ENCODE measurements at regions not wholly inside any gene's neighbourhood (a gene's known extent, or its start where the extent isn't known, plus 50 kb on each side); places are given as distances from the start of the nearest gene placed in this dataset.

DNA sequence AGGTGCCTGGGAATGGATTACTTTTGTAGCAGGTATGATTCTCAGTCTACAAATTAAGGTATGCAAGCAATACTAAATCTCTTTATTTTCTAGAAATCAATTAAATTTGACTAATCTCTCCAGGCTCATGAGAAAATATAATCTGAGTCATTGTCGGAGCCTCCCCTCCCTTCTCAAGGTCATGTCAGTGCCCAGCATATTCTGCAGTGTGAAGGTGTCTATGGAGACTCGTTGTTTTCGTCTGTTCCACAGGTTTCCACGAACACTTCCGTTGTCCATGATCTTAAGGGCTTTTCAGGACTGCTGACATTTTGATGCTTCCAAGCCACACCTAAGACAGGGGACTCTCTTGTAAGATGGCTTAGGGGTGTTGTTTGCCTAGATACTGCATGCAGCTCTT lies 56.6 kb upstream of the SCOC start:
- DNase-seq = no peak

DNA sequence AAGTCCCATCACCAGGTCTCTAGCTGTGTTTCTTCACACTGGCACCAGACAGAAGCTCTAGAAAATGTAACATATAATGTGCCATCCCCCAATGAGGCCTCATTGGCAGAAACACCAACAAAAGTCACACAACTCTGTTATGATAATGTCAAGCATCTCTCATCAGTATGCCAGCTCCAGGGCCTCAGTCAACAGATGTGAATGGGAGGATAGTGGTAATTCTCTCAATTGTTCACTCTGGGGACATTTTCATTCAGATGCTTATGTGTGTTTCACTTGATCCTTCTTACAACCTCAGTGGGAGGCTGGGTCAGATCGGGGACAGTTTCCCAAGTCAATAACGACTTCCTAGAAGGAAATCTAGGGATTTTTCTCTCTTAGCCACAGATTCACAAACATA lies 57.5 kb upstream of the SCOC start:
- DNase-seq = no peak

GRCh38 chr4:140315438-140315837 lies 58.0 kb upstream of the SCOC start:
- DNase-seq = no peak

DNA sequence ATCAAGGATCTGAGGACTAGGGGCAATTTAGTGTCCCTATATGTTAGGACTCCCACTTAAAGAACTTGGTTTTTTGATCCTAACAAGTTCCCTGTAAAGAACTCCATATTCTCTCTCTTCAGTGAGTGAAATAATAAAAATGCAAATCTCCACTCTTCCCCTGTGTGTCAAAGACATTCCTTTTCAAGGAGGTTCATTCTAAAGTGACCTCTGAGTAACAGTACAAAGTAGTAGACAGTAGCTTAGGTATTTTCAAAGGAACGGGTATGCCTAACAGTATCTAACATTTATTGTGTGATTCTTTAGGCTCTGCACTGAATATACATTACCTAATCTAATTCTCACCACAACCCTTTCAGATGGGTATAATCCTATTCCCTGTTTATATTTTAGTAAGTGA lies 58.4 kb upstream of the SCOC start:
- DNase-seq = no peak

- DNase-seq = no peak
Observed at GRCh38 chr4:140312100-140312499, 61.3 kb upstream of the SCOC start.

- no peak for DNase-seq
Observed at GRCh38 chr4:140311257-140311835, 62.1 kb upstream of the SCOC start.

GRCh38 chr4:140309124-140309870 lies 64.1 kb upstream of the SCOC start:
- no peak for DNase-seq

- DNase-seq = no peak
Observed at GRCh38 chr4:140308366-140309123, 64.9 kb upstream of the SCOC start.

DNA sequence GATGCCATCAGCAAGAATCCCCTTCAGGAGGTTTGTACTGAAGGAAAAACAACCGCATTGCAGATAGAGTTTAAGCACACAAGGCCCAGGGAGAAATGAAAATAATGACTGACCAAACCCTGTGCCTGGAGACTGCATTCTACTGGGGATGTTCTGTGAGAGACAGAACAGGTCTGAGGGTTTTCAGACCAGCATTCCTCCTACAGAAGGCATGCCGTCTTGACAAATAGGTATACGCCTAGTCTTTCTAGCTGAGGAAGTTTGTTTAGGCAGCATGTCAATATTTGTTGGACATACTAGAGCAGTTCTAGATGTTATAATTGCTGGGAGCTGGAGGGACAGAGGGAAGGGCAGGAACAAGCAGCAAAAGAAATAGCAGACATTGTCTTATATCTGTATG lies 68.4 kb upstream of the SCOC start:
- DNase-seq = no peak

- no peak for DNase-seq
Observed at GRCh38 chr4:140304346-140304745, 69.1 kb upstream of the SCOC start.

DNA sequence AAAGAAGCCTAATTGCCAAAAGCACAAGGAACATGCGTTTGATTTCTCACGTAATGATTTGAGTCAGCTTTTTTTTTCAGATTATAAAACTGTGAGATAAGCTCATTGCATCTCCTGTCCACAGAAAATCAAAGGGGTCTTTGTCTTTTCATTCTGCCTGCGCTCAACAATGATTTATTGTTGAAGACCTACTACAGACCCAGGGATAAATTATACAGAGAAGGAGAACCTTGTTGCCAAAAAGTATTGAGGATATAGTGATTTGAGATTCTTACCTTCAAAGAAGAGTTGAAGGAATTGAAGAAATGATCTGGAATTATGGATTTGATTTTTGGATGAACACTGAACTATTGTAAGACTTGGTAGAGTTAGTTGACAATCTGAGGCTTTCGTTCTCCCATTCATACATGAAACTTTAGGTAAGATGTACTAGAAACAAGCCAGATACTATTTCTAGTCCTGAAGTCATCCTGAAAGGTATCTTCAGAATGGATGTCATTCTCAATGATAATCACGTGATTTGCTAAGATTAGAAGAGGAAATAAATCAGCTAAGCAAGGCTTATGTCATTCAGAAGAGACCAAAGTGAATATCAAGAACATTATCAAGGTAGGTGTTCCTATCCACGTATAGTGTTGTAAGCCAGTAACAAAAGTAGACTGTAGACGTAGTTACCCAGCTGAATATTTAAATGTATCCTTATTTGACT lies 71.1 kb upstream of the SCOC start:
- no peak for DNase-seq

DNA sequence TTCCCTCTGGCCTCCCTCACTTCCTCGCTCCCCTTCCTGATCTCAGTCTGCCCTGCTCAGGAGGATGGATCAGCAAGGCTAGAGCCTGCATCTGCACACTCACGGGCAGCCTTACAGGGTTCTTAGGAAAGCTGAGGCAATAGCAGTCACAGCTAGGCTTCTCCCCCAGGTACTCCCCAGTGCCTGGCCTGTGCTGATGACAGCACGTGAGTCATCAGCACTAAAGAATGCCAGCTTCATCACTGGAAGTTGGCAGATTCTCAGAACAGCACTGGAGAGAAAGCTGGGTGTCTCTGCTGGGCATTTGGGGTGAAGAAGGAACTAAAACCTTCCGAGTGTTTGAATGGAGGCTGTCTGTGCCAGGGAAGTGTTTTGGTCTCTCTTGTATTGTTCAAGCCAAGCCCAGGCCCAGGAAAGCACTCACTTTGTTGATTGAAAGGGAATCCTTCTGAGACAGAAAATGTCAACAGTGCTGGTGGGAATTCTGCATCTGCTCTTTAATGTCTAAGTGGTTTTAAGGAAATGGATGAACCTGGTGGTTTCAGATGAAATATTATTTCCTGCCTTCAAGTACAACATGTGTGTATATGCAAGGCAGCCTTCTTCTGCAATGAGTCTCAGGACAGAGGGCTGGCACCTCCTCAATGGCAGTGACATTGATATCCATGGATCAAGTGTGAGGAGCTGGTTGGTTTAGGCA lies 73.0 kb upstream of the SCOC start:
- no peak for DNase-seq

DNA sequence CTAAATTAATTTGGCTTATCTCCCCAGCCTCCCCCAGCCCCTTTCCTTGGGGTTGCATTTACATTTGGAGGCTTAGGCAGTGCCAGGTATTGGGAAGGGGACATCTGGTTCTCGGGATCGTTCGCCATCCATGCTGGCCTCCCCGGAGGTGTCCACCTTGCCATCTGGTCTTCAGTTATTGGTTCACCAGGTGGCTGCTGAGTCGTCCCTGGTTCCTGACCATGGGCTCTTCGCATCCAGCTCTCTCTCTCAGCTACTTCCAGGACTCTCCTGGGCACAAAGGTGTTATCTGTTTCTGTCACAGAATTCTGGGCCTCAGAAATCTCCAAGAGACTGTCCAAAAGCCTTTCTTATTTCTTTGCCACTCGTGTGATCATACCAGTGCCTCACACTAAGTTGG lies 75.4 kb upstream of the SCOC start:
- DNase-seq = no peak

GRCh38 chr4:140297221-140297570 lies 76.2 kb upstream of the SCOC start:
- DNase-seq = no peak

DNA sequence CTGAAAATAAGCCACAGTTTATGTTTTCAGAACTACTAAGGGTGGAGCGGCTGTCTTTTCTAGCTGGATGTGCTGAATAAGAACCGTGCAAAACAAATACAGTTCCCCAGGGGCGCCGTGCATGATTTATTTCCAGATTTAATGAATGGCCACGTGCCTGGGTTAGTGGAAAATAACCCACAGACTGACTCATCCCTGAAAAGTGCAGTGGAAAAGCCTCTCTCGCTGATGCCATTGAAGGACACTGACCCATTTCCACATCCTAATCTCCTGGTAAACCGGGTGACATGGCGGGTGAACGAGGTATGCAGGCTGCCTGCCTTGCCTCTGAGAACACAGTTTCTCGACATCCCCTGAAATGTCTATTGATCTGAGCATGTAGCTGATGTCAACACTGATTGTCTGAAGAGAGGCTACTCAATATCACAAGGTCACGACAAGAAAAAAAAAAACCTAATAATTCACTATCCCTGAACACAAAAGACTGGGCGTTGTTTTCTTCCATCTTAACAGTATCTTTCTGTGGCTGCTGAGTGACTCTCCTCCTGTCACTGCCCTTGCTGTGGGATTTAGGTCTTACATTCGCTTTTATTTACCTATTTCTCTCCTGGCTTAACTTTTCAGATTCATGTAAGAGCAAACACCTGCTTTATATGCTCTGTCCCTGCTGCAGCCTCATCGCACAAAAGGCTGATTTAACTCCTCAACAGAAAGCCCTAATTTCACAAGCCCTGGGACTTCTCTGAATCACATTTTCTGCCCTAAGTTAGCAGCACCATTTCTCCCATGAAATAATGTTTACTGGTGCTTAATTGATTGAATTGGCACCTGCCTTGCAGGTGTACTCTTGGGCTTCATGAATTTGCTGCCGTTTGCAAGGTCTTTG lies 76.9 kb upstream of the SCOC start:
- no peak for DNase-seq

DNA sequence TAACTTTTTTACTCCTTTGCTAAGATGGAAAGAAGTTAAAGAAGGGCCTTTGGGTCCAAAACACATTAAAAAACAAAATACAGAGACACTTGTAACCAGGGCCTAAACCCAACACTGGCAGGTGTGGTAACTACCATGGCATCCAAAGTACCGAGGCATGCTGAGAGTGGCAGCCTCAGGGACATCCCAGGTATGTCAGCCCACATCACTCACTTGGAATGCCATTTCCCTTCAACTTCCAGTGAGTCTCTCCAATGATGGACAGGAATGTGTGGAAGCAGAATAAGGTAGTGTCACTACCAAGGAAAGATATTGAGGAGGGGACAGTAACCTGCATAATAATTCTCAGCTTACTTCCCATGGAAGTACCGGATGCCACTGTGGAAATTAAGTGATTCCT lies 79.5 kb upstream of the SCOC start:
- no peak for DNase-seq

DNA sequence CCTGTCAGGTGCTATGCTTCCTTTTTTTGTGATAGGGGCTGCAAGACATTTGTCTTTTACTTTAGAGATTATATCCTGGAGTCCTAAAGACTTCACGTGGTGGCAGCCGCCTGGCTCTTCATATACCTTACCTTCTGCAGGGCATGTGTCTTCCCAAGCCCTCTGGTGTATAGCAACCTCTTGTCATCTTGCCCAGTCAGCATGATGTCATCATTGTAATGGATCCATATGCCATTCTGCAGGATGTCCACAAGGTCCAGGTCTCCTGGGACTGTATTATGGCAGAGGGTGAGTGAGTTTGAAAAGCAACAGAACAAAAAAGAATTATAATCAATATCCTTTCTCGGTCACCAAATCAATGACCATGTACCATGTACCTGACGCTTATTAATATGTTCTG lies 82.2 kb upstream of the SCOC start:
- DNase-seq = no peak

- no peak for DNase-seq
Observed at GRCh38 chr4:140289486-140289885, 84.0 kb upstream of the SCOC start.

DNA sequence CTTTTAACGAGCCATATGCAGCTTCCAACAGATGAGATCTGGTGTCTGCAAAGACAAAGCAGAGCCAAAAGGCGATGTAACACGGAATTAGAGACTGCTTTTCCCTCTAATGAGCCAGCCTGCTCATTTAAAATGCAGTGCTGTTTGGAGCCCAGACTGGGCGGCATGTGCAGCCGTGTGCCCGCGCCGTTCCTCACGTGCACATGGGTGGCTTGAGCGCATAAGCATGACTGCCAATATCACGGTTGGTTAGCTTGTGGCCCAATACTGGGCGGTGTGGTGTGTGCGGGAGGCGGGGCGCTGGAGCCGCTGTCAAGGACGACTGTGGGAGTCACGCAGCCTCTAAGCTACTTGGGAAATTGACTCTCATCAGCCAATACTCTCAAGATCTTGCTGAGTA lies 87.0 kb upstream of the SCOC start:
- no peak for DNase-seq

GRCh38 chr4:140284456-140284855 lies 89.0 kb upstream of the SCOC start:
- no peak for DNase-seq

DNA sequence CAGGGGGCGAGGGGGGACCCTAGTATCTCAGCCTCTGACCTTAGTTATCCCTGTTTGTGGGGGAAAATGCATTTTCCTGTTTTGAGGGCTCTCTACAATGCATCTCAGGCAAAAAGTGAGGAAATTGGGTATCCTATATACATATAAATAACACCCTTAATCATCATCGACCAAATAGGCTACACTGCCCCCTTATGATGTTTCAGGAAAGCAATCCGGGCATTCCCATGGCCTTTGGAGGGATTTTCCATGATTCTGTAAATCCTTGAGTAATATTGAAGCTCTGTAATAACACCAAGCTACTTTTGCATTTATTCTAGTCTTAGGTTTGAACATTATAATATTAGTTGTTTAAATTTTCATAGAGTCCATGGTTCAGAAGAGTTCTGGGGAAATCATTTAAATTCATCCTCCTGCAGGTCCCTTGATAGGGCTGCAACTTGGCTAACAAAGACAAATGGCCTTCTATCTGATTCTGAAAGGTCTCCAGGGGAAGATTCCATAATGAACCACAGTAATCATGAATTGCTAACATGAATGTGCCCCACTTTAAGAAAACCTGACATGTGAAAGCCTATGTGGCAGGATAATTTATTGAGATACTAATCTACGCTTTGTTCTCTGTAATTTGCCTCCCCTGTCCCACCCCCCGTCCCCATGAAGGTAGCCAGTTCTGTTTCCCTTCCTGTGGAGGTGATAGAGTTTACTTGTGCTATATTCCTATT lies 91.5 kb upstream of the SCOC start:
- no peak for DNase-seq

Data from stimulated activated CD4-positive, alpha-beta T cell treated with anti-CD3 and anti-CD28 coated beads, Interleukin-2, amount 100 ng/mL, for 24 hours (primary cell).